Hepatocyte (in vitro differentiated cells): ENCODE measurements at regions not wholly inside any gene's neighbourhood (a gene's known extent, or its start where the extent isn't known, plus 50 kb on each side); places are given as distances from the start of the nearest gene placed in this dataset.

Experiments
- DNase-seq: peaks from one replicate; pipeline ENCODE4 v3.0.0-alpha.2; 2016; ENCODE audit warnings: low spot score
- H2AFZ ChIP-seq: fragments of 200-600 bp; sonication (generic); 2 replicates; pipeline ENCODE4 v1.6.0; 2016; ENCODE audit warnings: antibody characterized with exemption, mild to moderate bottlenecking
- H3K27ac ChIP-seq: fragments of 200-600 bp; sonication (generic); 2 replicates; pipeline ENCODE4 v1.5.1; 2016; ENCODE audit warnings: mild to moderate bottlenecking
- H3K27me3 ChIP-seq: fragments of 200-600 bp; sonication (generic); 2 replicates; pipeline ENCODE4 v1.6.1; 2016
- H3K36me3 ChIP-seq: fragments of 200-600 bp; sonication (generic); replicated peaks from 2 replicates; pipeline ENCODE4 v1.5.1; 2016; ENCODE audit warnings: low read depth; ENCODE audit not compliant: insufficient read depth
- H3K4me1 ChIP-seq: fragments of 200-600 bp; sonication (generic); 2 replicates; pipeline ENCODE4 v1.5.1; 2016; ENCODE audit warnings: mild to moderate bottlenecking, moderate library complexity; ENCODE audit not compliant: insufficient read depth
- H3K4me2 ChIP-seq: fragments of 200-600 bp; sonication (generic); 2 replicates; pipeline ENCODE4 v1.6.0; 2016
- H3K4me3 ChIP-seq: fragments of 200-600 bp; sonication (generic); 2 replicates; pipeline ENCODE4 v1.5.1; 2016; ENCODE audit warnings: mild to moderate bottlenecking
- H3K79me2 ChIP-seq: fragments of 200-600 bp; sonication (generic); 2 replicates; pipeline ENCODE4 v1.6.0; 2017; ENCODE audit warnings: mild to moderate bottlenecking
- H3K9me2 ChIP-seq: fragments of 200-600 bp; sonication (generic); replicated peaks from 2 replicates; pipeline ENCODE4 v1.6.0; 2017; ENCODE audit warnings: mild to moderate bottlenecking; ENCODE audit not compliant: insufficient read depth
- H3K9me3 ChIP-seq: fragments of 200-600 bp; sonication (generic); 2 replicates; pipeline ENCODE4 v1.5.1; 2016; ENCODE audit warnings: low read depth, mild to moderate bottlenecking
- H4K20me1 ChIP-seq: fragments of 200-600 bp; sonication (generic); 2 replicates; pipeline ENCODE4 v1.6.0; 2016; ENCODE audit warnings: mild to moderate bottlenecking; ENCODE audit not compliant: insufficient read depth, poor library complexity, severe bottlenecking
- CTCF ChIP-seq: fragments of 200-600 bp; sonication (generic); IDR thresholded peaks from 2 replicates; pipeline ENCODE4 v1.5.1; 2016; ENCODE audit warnings: antibody characterized with exemption, mild to moderate bottlenecking; ENCODE audit not compliant: poor library complexity
- EZH2 ChIP-seq: fragments of 200-600 bp; sonication (generic); IDR thresholded peaks from 2 replicates; pipeline ENCODE4 v1.6.1; 2016; ENCODE audit warnings: antibody characterized with exemption, mild to moderate bottlenecking, borderline replicate concordance
- EZH2phosphoT487 ChIP-seq: fragments of 200-600 bp; sonication (generic); IDR thresholded peaks from one replicate; pipeline ENCODE4 v1.6.1; 2018; ENCODE audit warnings: antibody characterized with exemption, mild to moderate bottlenecking, low read depth, moderate library complexity; ENCODE audit not compliant: unreplicated experiment, severe bottlenecking
- WGBS: methylation state at CpG from one replicate; pipeline ENCODE4 v1.1.6; 2016; ENCODE audit warnings: low lambda C conversion rate; ENCODE audit errors: missing lambda C conversion rate; 5-methylcytosine and 5-hydroxymethylcytosine counted together

DNA sequence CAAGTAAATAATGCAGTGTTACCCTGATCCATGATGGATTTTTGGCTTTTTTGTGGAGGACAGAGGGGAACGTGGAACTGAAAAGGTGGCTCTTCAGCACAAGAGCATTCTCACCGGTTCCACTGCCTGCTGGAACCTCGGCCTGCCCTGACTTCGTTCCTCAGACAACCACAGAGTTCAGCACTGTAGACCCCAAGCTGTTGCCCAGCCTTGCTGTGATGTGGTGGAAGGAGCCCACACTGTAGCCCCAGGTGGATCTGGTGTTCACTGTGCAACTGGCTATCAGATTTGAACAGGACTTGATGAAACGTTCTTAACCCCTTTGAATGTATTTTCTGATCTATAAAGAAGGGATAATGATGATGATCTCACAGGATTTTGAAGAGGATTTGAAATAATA, 293.5 kb downstream of the TRIB2 start:
- no peak overlapping the region for H2AFZ ChIP-seq
- WGBS, result 82% methylated on average over 5 of the region's 5 CpGs
- no peak for DNase-seq

GRCh38 chr2:13014783-13015182, 298.0 kb downstream of the TRIB2 start:
- H3K4me1 ChIP-seq, result no peaks in the 10 kb centered on the region
- H3K27me3 ChIP-seq, result no peaks in the 10 kb centered on the region
- H3K36me3 ChIP-seq, result no peaks in the 10 kb centered on the region
- no peak overlapping the region for H2AFZ ChIP-seq
- H3K9me2 ChIP-seq, result no peaks in the 10 kb centered on the region
- no peaks in the 10 kb centered on the region for H3K79me2 ChIP-seq
- no peak overlapping the region for H3K4me3 ChIP-seq
- no peaks in the 10 kb centered on the region for H3K9me3 ChIP-seq
- H3K27ac ChIP-seq, result no peak overlapping the region
- H3K4me2 ChIP-seq, result no peak overlapping the region
- no peak for DNase-seq
- 75% methylated on average over 3 of the region's 3 CpGs for WGBS
- TF ChIP-seq CTCF (no peak), EZH2phosphoT487 (no peak), EZH2 (no peak)
- H4K20me1 ChIP-seq, result no peaks in the 10 kb centered on the region

More for the DNA sequence above, 293.5 kb downstream of the TRIB2 start:
- no peaks in the 10 kb centered on the region for H3K79me2 ChIP-seq
- H3K27me3 ChIP-seq, result no peaks in the 10 kb centered on the region
- peaks cover 8% of the 10 kb centered on the region for H3K4me1 ChIP-seq
- H3K27ac ChIP-seq, result no peak overlapping the region
- no peaks in the 10 kb centered on the region for H3K9me3 ChIP-seq
- no peaks in the 10 kb centered on the region for H3K9me2 ChIP-seq
- H4K20me1 ChIP-seq, result no peaks in the 10 kb centered on the region
- TF ChIP-seq EZH2, result no peak
- TF ChIP-seq EZH2phosphoT487, result no peak
- TF ChIP-seq CTCF, result no peak
- H3K36me3 ChIP-seq, result no peaks in the 10 kb centered on the region
- no peak overlapping the region for H3K4me3 ChIP-seq
- H3K4me2 ChIP-seq, result no peak overlapping the region

GRCh38 chr2:13015532-13016320, 299.0 kb downstream of the TRIB2 start:
- Histone ChIP-seq H3K9me3 (no peaks in the 10 kb centered on the region), H3K4me1 (no peaks in the 10 kb centered on the region), H3K9me2 (no peaks in the 10 kb centered on the region), H3K4me2 (no peak overlapping the region), H2AFZ (no peak overlapping the region), H3K4me3 (no peak overlapping the region), H4K20me1 (no peaks in the 10 kb centered on the region), H3K36me3 (no peaks in the 10 kb centered on the region), H3K27me3 (no peaks in the 10 kb centered on the region), H3K27ac (no peak overlapping the region), H3K79me2 (no peaks in the 10 kb centered on the region)
- TF ChIP-seq CTCF, result no peak
- no peak for TF ChIP-seq EZH2
- TF ChIP-seq EZH2phosphoT487, result no peak
- WGBS, result 81% methylated on average over 2 of the region's 2 CpGs
- DNase-seq, result no peak
